ENCODE measurements at regions not wholly inside any gene's neighbourhood (a gene's known extent, or its start where the extent isn't known, plus 50 kb on each side); places are given as distances from the start of the nearest gene placed in this dataset.

DNA sequence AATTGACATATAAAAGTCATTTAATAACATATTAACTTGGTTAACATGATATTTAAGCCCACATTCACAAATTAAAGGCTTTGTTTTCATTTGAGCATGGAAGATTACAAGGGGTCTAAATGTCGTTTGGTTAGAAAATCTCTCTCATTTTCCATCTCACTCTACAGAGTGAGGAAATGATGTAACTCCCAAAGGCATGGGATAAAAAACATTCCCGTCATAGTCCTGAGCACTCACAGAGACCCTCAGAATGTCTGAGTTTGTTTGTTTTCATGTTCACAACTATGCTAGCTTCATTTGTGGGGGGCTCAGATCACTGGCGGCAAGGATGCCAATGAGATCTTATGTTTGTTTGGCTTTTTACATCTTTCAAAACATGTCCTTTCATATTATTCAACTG lies 307.5 kb downstream of the TBC1D4 start:
- 22% methylated on average over 3 of the region's 3 CpGs for WGBS (ENCODE audit: low lambda C conversion rate)
- no peak overlapping the region for H3K9ac ChIP-seq (ENCODE audit: insufficient read depth, low read depth, low read length)
- no peaks in the 10 kb centered on the region for H3K4me1 ChIP-seq (ENCODE audit: insufficient read depth, low read length)
- in situ Hi-C loops (cut with HindIII; ENCODE audit: extremely low pct_ligation_motif_present, low pct_unique_long_range_greater_than_20kb), result no loop called here
- no TSS peak for BruUV-seq (replicated peaks)
- H3K4me2 ChIP-seq (ENCODE audit: low read depth, low read length), result no peak overlapping the region
- intact Hi-C loops (cut with micrococcal nuclease; ENCODE audit: unreplicated experiment), result no loop called here
- no peaks in the 10 kb centered on the region for H3K36me3 ChIP-seq (replicated peaks in 1 of 2; ENCODE audit: control insufficient read depth in 1 of 2, insufficient read depth in 2 of 2, low read length in 2 of 2)
- H3K27me3 ChIP-seq (ENCODE audit: control insufficient read depth in 1 of 2, insufficient read depth in 2 of 2, low read length in 2 of 2), result no peaks in the 10 kb centered on the region; a peak in 1 of 5 replicates
- no peak overlapping the region for H2AFZ ChIP-seq (ENCODE audit: low read length)
- POLR2A ChIA-PET, result no interaction called here
- H3K27ac ChIP-seq (ENCODE audit: extremely low read length, insufficient read depth, low read length), result no peak overlapping the region
- FAIRE-seq (no peak), DNase-seq (ENCODE audit: low spot score) (no peak), ATAC-seq (no peak)
- H4K20me1 ChIP-seq (ENCODE audit: insufficient read depth, low read length), result no peaks in the 10 kb centered on the region
- CTCF ChIA-PET (ENCODE audit: low intra/inter-chr PET ratio, low total read pairs), result no interaction called here
- H3K9me3 ChIP-seq (ENCODE audit: low read length), result no peaks in the 10 kb centered on the region
- no peaks in the 10 kb centered on the region for H3K79me2 ChIP-seq (ENCODE audit: insufficient read depth, low read length)
- H3K4me3 ChIP-seq (replicated peaks in 1 of 3; ENCODE audit: insufficient read depth in 1 of 3, low read depth in 2 of 3, low read length in 3 of 3), result no peak overlapping the region
- no peak for TF ChIP-seq MAX (IDR thresholded peaks at IDR 0.05)
- no peak for TF ChIP-seq CENPX (CRISPR knock-in tag; IDR thresholded peaks at IDR 0.05)
- no peak for TF ChIP-seq ZNF891 (CRISPR knock-in tag; IDR thresholded peaks at IDR 0.05)
- TF ChIP-seq ZNF576 (CRISPR knock-in tag; IDR thresholded peaks at IDR 0.05), result no peak
- no peak for TF ChIP-seq ZNF10 (CRISPR knock-in tag; IDR thresholded peaks at IDR 0.05; ENCODE audit: borderline replicate concordance, low read depth)
- TF ChIP-seq NR3C1 (CRISPR knock-in tag; IDR thresholded peaks at IDR 0.05), result no peak
- TF ChIP-seq, protein P1, sequence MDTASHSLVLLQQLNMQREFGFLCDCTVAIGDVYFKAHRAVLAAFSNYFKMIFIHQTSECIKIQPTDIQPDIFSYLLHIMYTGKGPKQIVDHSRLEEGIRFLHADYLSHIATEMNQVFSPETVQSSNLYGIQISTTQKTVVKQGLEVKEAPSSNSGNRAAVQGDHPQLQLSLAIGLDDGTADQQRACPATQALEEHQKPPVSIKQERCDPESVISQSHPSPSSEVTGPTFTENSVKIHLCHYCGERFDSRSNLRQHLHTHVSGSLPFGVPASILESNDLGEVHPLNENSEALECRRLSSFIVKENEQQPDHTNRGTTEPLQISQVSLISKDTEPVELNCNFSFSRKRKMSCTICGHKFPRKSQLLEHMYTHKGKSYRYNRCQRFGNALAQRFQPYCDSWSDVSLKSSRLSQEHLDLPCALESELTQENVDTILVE (CRISPR knock-in tag; IDR thresholded peaks at IDR 0.05), result no peak
- TF ChIP-seq SALL1 (CRISPR knock-in tag; IDR thresholded peaks at IDR 0.05), result no peak
- no peak for TF ChIP-seq MEIS1 (CRISPR knock-in tag; IDR thresholded peaks at IDR 0.05; ENCODE audit: borderline replicate concordance)
- no peak for TF ChIP-seq KLF15 (CRISPR knock-in tag; IDR thresholded peaks at IDR 0.05; ENCODE audit: borderline replicate concordance)
